H1 (cell line): ENCODE measurements at regions not wholly inside any gene's neighbourhood (a gene's known extent, or its start where the extent isn't known, plus 50 kb on each side); places are given as distances from the start of the nearest gene placed in this dataset.

Source experiments
- CEBPB ChIP-seq: IDR thresholded peaks from 2 replicates; pipeline ENCODE4 v1.6.1; 2012; ENCODE audit warnings: low read depth, low read length
- CHD2 ChIP-seq: IDR thresholded peaks from 2 replicates; pipeline ENCODE4 v1.6.1; 2012; ENCODE audit warnings: low read length, improper control_type of control experiment
- EP300 ChIP-seq, 2 experiments: IDR thresholded peaks; 1 replicate in 1 of 2; 2 replicates in 1 of 2; pipeline ENCODE4 v1.6.1; 2011 to 2012; ENCODE audit warnings: low read depth in 2 of 2, low read length in 2 of 2, mild to moderate bottlenecking in 2 of 2, borderline replicate concordance in 1 of 2, inconsistent platforms in 1 of 2, moderate library complexity in 1 of 2
- EZH2 ChIP-seq: fragments of 200-600 bp; sonication (generic); IDR thresholded peaks from 2 replicates; pipeline ENCODE4 v1.7.1; 2012; ENCODE audit warnings: low read depth, mild to moderate bottlenecking, moderate library complexity, low read length, inconsistent platforms; ENCODE audit not compliant: severe bottlenecking
- KDM1A ChIP-seq: fragments of 200-600, 300-600 bp; sonication (generic); IDR thresholded peaks from 2 replicates; pipeline ENCODE4 v1.7.1; 2016; ENCODE audit warnings: mild to moderate bottlenecking, low read length, borderline replicate concordance
- POLR2A ChIP-seq, 2 experiments: IDR thresholded peaks; 1 replicate in 1 of 2; 2 replicates in 1 of 2; pipeline ENCODE4 v1.6.1; 2011; ENCODE audit warnings: low read depth in 2 of 2, low read length in 2 of 2, mild to moderate bottlenecking in 2 of 2; ENCODE audit errors: control extremely low read depth in 1 of 2
- POLR2AphosphoS5 ChIP-seq: IDR thresholded peaks from 2 replicates; pipeline ENCODE4 v1.6.1; 2011; ENCODE audit warnings: low read depth, low read length
- TAF1 ChIP-seq: IDR thresholded peaks from 2 replicates; pipeline ENCODE4 v1.6.1; 2011; ENCODE audit warnings: mild to moderate bottlenecking, low read depth, low read length
- TF ChIP-seq, protein P1 (sequence below), 3 experiments: IDR thresholded peaks; 1 replicate in 2 of 3; 2 replicates in 1 of 3; pipeline versions ENCODE4 v1.5.1 to v1.6.1; 2011; ENCODE audit warnings: low read length in 3 of 3, mild to moderate bottlenecking in 3 of 3, inconsistent platforms in 2 of 3, low read depth in 1 of 3, moderate library complexity in 1 of 3; ENCODE audit not compliant: insufficient read depth in 1 of 3; ENCODE audit errors: control extremely low read depth in 1 of 3

- no peak for TF ChIP-seq EZH2
- TF ChIP-seq POLR2A (IDR thresholded peaks at IDR 0.05; ENCODE audit: control extremely low read depth in 1 of 2, low read depth in 2 of 2, low read length in 2 of 2): no peak
- TF ChIP-seq, protein P1, sequence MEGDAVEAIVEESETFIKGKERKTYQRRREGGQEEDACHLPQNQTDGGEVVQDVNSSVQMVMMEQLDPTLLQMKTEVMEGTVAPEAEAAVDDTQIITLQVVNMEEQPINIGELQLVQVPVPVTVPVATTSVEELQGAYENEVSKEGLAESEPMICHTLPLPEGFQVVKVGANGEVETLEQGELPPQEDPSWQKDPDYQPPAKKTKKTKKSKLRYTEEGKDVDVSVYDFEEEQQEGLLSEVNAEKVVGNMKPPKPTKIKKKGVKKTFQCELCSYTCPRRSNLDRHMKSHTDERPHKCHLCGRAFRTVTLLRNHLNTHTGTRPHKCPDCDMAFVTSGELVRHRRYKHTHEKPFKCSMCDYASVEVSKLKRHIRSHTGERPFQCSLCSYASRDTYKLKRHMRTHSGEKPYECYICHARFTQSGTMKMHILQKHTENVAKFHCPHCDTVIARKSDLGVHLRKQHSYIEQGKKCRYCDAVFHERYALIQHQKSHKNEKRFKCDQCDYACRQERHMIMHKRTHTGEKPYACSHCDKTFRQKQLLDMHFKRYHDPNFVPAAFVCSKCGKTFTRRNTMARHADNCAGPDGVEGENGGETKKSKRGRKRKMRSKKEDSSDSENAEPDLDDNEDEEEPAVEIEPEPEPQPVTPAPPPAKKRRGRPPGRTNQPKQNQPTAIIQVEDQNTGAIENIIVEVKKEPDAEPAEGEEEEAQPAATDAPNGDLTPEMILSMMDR (IDR thresholded peaks at IDR 0.05; ENCODE audit: control extremely low read depth in 1 of 3, insufficient read depth in 1 of 3, low read depth in 1 of 3, low read length in 3 of 3): no peak
- no peak for TF ChIP-seq TAF1
- TF ChIP-seq CHD2: no peak
- no peak for TF ChIP-seq EP300 (IDR thresholded peaks at IDR 0.05; ENCODE audit: borderline replicate concordance in 1 of 2, low read depth in 2 of 2, low read length in 2 of 2)
- no peak for TF ChIP-seq KDM1A
- no peak for TF ChIP-seq CEBPB
- no peak for TF ChIP-seq POLR2AphosphoS5
Observed at GRCh38 chr2:4674007-4674406, 970.6 kb downstream of the DCDC2C start.
